DMS79 treated with DMSO at 0.1 percent for 48 hours (cell line): ENCODE measurements at regions not wholly inside any gene's neighbourhood (a gene's known extent, or its start where the extent isn't known, plus 50 kb on each side); places are given as distances from the start of the nearest gene placed in this dataset.
"Not testable (repeated sequence)": the region's sequence is repeated elsewhere in the genome, so short reads cannot be mapped to it uniquely, and the experiment has no call there.

Experiments
- DNase-seq: peaks from one replicate; lab custom pipeline; 2025; lab: John Stamatoyannopoulos, UW

DNA sequence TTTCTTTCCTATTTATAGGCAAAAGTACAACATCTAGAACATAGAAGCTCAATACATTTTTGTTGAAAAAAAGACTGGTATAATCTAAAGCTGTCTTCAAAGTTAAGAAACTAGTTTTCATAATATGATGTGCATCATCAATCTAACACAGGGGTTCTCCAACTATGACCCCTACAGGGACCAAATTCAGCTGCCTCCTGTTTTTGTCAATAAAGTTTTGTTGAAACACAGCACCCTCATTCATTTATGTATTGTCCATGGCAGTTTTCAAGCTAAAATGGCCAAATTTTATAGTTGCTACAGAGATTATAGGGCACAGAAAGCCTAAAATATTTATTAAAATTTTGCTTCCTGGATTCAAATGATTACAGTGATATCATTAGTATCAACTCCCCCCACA is 452.9 kb downstream of the CCER1 start:
- no peak for DNase-seq

DNA sequence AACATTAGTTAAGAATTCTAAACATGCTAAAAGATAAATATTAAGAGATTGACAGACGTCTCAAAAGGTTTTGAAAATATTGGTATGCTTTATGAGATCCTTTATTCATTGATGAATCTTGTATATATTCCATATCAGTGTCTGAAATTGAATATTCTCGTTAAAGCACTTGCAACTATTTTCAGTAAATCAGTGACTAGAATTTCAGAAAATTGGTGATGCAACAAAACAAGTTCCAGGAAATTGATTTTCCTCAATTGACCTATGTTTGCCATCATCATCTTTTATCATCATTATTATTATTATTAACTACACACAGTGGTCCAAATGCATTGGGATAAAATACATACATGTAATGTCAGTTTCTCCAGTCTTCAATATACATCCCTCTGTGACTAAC is 453.6 kb downstream of the CCER1 start:
- no peak for DNase-seq

DNA sequence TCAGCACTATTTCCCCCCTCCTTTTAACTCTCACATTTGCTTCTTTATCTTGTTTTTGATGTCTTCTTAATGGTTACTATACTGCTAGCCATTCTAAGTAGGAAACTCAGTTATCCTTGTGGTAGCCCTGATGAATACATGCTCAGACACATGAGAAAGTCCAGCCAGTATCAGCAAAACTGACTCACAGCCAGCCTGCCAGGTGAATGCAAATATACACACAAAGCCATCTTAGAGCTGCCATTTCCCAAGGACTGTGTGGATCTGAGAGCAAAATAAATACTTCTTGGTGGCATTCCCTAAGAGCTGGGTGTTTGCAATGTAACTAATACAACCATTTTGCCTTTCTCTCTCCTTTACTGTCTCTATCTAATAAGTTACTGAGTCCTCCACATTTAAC is 455.2 kb downstream of the CCER1 start:
- no peak for DNase-seq

DNA sequence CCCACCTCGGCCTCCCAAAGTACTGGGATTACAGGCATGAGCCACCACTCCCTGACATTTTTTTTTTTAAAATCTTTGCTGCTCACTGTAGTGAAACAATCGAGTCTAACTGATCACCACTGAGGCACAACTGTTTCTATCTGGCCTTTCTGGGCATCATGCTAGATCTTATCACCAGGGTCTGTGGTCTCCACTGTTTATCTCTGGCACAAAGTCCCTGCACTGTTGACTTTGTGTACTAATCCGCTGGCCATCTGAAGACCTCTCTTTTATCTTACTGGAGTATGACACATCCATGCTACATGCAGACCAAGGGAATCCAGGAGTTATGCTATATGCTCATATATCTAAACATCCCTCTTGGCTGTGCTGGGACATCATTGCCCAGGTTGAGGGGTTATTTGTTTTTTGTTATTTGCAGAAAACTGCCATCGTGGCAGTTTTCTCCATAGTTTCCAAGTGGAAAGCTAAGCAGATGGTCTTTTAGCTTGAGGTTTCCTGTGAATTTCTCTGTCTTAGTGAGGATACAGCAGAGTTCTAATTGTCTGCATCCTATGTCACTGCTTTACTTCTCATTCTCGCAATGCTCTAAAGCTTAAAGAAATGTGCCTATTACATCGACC is 456.9 kb downstream of the CCER1 start:
- no peak for DNase-seq

DNA sequence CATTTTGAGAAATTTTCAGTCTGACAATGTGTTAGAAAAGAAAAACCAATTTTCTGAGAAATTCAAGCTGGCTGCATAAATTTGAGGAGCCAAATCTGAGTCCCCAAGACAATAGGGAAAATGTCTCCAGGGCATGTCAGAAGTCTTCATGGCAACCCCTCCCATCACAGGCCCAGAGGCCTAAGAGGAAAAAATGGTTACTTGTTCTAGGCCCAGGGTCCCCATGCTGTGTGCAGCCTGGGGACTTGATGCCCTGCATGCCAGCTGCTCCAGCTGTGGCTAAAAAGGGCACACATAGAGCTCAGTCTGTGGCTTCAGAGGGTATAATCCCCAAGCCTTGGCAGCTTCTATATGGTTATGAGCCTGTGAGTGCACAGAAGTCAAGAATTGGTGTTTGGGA is 464.6 kb downstream of the CCER1 start:
- DNase-seq: no peak

DNA sequence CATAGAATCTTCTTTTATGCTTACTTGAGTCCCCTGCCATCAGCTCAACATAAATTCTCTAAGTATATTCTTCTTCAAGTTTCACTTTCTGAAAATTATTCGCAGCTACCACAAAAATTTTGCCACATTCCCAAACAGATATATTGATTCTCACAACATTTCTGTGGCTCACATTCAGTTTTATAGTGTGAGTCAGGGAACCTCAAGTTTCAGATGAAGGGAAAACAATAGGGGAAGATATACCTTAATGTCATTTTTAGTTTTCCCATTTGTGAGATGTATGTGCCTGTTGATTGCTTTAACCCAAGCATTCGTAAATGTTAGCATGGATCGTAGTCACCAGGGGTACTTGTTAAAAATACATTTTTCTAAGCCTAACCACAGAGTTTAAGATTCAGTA is 465.8 kb downstream of the CCER1 start:
- no peak for DNase-seq

DNA sequence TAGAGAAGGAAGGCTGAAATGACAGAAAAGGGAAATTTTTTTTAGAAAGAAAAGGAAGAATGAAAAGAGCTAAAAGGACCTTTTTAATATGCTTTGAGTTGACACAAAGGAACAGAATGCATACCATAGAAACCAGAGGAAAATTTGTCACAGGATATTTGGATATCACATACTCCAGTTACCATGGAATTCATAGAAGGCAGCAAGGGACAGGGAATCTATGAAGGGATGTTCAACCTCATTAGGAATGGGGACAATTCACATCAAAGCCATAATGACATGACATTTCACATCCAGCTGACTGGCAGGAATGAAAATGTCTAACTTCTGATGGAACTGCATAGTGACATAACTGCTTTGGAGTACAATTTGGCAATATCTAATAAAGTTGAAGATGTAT is 469.4 kb downstream of the CCER1 start:
- DNase-seq: no peak

DNA sequence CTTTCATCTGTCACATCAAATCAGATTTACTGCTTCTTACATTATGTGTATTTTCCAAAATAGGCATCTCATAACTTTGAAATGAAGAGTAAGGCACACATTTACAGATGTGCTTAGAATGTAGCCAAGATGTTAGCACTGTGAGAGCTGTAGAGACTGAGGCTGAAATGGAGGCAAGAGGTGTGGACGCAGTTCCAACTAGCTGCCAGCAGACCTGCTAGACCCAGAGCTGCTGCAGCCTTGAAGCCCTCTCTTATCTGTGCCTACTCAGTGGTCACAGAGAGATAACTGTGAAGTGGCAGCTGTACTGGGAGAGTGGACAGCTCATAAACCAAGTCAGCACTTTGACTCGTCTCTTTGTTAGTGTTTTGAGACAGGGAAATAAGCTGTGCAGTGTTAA is 470.9 kb downstream of the CCER1 start:
- DNase-seq: no peak

DNA sequence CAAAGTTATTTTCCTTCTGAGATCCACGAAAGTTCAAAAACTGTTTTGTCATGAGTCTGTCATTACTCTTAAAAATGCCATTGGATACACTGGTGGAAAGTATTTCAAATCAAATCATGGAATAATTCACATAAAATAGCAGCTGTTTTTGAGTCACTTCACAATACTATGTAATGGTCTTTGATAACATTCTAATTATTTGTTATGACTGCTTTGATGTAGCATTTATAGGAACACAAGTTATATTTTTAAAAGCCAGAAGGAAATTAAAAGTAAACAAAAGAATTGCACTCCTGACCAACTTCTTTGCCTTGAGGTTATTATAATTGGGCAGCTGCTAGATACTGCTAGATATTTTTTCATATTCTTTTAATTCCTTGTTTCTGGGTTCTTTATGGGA is 473.2 kb downstream of the CCER1 start:
- DNase-seq: no peak

DNA sequence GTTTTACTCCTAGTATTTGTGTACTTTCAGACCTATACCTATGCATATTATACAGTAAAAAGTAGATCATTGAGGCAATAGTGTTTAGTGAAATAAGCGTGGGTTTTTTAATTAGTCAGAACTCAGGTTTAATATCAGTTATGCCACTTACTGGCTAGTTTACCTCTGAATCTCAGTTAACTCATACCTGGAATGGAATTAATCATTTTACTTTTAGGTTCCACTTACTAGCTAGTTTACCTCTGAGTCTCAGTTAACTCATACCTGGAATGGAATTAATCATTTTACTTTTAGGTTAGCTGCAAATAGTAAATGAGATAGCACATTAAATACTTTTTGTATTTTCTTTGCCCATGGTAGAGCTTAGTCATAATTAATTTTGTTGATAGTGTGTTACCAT is 475.7 kb downstream of the CCER1 start:
- no peak for DNase-seq

DNA sequence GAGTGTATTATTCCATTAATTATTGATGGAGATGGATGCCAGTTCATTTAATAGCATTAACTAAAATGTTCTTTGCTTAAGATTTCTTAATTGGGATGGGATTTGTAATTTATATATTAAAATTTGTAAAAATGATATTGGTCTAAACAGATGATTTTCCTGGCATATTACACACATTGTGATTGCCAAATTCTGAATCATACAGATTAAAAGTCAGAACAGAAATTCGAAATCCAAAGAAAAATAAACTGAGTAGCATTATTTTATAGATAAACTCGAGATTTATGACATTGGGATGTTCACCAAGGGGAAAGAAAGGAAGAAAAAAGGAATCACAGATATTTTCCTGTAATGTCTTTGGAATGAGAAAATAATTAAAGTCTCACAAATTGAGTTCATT is 481.1 kb downstream of the CCER1 start:
- no peak for DNase-seq

DNA sequence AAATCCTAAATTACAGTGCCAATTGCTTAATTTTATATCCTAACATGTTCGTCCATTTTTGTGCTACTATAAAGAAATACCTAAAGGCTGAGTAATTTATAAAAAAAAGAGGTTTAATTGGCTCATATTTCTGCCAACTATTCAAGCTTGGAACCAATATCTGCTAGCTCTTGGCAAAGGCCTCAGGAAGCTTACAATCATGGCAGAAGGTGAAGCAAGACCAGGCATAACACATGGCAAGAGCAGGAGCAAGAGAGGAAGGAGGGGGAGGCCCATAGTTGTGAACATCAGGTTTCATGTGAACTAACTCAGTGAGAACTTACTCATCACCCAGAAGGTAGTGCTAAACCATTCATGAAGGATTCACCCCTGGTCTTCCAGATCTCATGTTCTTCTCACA is 494.3 kb downstream of the CCER1 start:
- DNase-seq: no peak

DNA sequence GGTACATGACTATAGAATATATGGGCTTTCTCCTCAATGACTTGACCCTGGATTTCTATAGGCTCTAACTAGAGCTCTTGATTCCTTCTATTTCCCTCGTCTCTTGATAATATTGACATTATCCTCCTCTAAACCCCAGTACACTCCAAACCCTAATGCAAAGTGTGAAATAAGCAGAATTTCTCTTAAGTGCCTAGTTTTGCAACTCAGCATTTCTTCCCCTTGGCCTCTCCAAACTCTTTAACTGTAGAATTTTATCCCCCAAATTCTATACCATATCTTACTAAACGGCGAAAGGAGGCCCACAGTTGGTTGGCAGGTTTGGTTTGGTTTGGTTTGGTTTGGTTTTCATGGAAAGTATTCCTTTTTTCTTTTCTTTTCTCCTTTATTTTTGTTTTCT is 498.7 kb downstream of the CCER1 start:
- no peak for DNase-seq

DNA sequence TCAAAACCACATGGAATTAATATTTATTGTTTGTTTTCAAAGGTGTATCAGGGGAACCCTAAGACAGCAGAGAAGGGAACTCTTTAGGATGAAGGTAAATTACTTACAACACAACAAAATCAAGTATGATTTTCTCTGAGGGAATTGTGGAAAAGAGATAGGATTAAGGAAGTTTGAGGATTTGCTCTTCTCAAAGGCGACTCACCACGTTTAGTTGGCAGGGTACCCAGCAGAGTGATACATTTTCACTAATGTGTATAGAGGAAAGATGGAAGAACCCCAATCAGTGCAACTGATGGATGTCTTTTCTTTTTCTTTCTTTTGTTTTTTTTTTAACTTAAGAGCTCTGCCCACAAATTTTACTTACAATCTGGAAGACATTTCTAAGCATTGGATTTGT is 499.2 kb downstream of the CCER1 start:
- no peak for DNase-seq

DNA sequence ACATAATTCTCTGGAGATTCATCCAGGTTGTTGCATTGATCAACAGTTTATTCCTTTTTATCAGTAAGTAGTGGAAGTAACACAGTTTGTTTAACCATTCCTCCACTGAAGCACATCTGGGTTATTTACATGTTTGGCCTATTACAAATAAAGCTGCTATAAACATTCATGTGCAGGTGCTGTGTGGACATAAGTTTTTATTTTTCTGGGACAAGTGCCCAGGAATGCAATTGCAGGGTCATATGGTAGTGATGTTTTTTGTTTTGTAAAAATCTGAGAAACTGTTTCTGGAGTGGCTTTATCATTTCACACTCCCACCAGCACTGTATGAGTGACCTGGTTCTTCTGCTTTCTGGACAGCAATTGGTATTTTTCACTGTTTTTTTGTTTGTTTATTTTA is 505.4 kb downstream of the CCER1 start:
- DNase-seq: no peak

DNA sequence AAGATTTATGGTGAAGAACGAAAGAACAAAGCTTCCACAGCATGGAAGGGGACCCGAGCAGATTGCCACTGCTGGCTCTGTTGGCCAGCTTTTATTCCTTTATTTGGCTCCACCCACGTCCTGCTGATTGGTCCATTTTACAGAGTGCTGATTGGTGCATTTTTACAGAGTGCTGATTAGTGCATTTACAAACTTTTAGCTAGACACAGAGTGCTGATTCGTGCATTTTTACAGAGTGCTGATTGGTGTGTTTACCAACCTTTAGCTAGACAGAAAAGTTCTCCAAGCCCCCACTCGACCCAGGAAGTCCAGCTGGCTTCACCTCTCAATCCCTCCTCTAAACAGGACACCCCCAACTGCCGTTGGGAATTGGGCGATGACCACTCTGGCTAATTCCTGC is 511.5 kb downstream of the CCER1 start:
- DNase-seq: not testable (repeated sequence)

DNA sequence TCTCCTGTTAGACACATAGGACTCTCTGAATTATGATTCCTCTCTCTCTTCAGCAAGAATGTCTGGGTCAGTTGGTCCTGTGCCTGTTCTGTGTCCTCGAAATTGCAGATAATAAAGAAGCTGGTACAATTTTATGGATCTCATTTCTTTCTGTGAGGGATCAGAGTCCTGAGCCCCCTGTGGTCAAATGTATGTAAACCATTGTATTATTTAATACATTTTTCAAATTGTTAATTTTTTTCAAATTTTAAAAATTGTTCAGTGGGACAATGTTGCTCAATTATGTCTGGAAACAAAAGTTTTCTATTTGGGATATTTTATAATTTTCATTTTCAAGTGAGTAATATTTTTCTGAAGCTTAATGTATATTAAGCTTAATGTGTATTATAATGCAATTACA is 513.5 kb downstream of the CCER1 start:
- no peak for DNase-seq

DNA sequence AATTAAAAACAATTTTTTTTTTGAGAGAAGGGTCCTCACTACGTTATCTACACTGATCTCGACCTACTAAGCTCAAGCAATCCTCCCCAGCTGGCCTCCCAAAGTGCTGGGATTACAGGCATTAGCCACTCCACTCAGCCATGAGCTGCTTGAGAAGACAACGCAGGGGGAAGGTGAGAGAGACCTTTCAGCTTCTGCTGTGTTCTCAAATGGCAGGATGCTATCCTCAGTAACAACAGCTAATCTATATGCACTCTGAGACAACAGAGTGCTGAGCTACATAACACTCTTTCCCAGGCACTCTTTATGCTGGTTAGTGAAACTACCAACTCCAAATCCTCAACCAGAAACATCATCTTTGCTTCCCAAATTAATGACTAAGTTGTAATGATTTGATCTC is 526.1 kb downstream of the CCER1 start:
- DNase-seq: no peak

DNA sequence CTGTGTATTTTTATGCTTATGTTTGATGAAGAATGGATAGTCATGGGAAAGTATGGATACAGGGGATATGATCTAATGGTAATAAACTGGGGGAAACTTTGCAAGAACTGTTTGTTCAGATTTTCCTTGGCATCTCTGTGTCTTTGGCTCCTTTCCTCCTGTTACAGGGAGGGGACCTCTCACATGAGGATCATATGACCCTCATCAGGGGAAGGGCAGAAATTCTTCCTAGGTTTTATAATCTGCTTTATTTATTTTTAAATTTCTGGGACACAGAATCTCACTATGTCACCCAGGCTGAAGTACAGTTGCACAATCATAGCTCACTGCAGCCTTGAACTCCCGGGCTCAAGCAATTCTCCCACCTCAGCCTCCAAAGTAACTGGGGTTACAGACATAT is 526.5 kb downstream of the CCER1 start:
- DNase-seq: no peak

DNA sequence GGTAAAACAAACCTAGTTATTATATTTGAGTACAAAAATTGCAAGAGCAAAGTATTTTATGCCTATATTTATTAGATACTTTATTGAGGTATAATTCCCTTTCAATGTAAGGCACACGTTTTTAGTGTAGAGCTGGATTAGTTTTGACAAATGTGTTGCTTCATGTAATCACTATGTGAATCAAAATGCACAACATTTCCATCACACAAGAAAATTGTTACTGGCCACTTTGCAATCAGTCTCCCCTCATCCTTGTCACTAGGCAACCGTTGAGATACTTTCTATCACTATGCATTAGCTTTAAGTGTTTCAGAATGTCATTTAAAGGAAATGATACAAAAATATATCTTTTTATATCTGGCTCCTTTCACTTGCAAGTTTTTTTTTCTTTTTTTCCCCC is 531.0 kb downstream of the CCER1 start:
- no peak for DNase-seq

DNA sequence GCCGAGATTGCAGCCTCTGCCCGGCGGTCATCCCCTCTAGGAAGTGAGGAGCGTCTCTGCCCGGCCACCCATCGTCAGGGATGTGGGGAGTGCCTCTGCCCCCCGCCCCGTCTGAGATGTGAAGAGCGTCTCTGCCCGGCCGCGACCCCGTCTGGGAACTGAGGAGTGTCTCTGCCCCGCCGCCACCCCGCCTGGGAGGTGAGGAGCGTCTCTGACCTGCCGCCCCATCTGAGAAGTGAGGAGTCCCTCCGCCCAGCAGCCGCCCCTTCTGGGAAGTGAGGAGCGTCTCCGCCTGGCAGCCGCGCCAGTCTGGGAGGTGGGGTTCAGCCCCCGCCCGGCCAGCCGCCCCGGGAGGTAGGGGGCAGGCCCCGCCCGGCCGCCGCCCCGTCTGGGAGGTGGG is 544.0 kb downstream of the CCER1 start:
- DNase-seq: no peak

DNA sequence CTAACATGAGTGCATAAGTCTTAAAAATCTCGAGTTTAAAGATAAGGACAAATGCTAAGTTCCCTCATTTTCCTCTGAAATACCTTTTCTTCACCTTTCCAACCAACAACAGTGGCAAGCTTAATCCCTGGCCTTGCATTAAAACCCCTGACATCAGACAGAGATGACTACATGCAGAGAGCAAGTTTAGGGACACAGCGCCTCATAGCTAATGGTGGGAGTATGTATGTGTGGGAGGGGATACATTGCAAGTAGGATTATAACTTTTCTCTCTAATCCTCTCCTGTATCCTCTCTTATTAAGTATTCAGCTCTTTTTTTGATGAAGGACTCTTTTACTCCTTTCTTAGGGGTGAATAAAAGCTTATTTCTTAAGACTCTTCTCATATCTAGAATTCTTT is 547.1 kb downstream of the CCER1 start:
- DNase-seq: no peak

DNA sequence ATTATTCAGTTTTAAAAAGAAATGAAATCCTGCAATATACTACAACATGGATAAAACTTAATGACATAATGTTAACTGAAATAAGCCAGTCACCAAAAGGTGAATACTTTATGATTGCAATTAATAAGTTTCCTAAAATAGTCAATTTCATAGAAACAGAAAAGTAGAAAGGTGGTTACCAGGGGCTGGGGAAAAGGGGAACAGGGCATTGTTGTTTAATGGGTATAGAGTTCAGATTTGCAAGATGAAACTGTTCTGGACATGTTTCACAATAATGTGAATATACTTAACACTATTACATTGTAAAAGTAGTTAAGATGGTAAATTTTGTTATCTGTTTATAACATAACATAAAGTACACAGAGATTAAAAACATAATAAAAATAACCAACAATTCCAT is 550.9 kb downstream of the CCER1 start:
- no peak for DNase-seq

DNA sequence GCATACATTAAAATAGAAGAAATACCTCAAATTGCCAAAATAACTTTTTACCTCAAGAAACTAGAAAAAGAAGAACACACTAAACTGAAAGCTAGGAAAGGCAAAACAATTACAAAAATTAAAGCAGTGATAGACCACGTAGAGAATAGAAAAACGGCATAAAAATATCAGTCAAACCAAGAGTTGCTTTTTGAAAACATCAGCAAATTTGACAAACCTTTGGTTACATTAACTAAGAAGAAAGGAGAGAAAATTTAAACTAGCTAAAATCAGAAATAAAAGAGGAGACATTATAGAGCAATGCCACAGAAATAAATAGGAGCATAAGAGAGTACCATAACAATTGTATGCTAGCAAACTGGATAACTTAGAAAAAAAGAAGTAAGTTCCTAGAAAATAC is 553.8 kb downstream of the CCER1 start:
- DNase-seq: no peak

DNA sequence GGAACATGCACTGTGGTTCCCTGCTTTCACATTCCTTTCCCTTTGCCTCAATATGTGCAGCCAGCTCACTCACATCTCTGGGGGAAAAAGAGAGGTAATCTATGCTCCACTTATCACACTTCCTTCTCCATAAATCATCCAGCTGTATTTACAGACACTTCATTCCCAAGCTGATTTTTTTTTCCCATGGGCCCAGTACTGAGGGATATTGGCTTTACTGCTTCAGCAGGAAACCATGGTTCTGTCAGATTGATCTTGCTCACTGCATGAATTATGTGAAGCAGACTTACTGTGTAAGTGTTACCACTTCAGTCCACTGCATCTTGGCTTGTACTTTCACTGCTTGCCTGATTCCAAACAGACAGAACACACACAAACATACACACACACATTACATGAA is 555.6 kb downstream of the CCER1 start:
- no peak for DNase-seq
